ENCODE measurements at regions not wholly inside any gene's neighbourhood (a gene's known extent, or its start where the extent isn't known, plus 50 kb on each side); places are given as distances from the start of the nearest gene placed in this dataset.
"Not testable (repeated sequence)": the region's sequence is repeated elsewhere in the genome, so short reads cannot be mapped to it uniquely, and the experiment has no call there.

DNA sequence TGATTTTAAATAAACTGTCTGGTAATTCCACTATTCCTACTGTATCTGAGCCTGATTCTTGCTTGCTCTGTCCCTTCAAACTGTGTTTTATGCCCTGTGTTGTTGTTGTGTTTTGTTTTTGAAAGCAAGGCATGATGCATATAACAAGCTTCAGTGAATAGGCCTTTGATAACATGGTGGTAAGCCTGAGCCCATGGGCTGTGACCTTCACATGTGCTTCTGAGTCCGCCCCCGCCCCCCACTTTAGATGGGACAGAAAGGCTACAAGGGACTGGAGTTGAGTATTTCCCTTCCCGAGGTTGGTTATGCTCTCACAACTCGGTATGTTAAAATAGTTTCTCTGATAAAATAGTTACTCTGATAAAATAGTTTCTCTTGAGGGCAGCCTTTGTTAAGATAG, 119.0 kb upstream of the WNT7A start:
- H3K27ac Mint-ChIP-seq = no peak overlapping the region
- H3K4me3 Mint-ChIP-seq = no peak overlapping the region
- DNase-seq (ENCODE audit: low spot score) = no peak
- no peaks in the 10 kb centered on the region for H3K27me3 Mint-ChIP-seq (ENCODE audit: low read depth)
- H3K36me3 Mint-ChIP-seq (ENCODE audit: low read depth) = no peaks in the 10 kb centered on the region
- H3K9me3 Mint-ChIP-seq = peaks cover 5% of the 10 kb centered on the region
- no peaks in the 10 kb centered on the region for H3K4me1 Mint-ChIP-seq (ENCODE audit: low read depth)

- not testable (repeated sequence) for H3K36me3 Mint-ChIP-seq (ENCODE audit: low read depth); H3K9me3 Mint-ChIP-seq; H3K27me3 Mint-ChIP-seq (ENCODE audit: low read depth); DNase-seq (ENCODE audit: low spot score); H3K27ac Mint-ChIP-seq; H3K4me3 Mint-ChIP-seq; H3K4me1 Mint-ChIP-seq (ENCODE audit: low read depth)
Measured at GRCh38 chr3:13995216-13995615, 115.3 kb upstream of the WNT7A start.

GRCh38 chr3:13988925-13989324, 109.1 kb upstream of the WNT7A start:
- H3K4me1 Mint-ChIP-seq (ENCODE audit: low read depth); DNase-seq (ENCODE audit: low spot score); H3K4me3 Mint-ChIP-seq; H3K27ac Mint-ChIP-seq; H3K36me3 Mint-ChIP-seq (ENCODE audit: low read depth); H3K27me3 Mint-ChIP-seq (ENCODE audit: low read depth): not testable (repeated sequence)
- peaks cover 19% of the 10 kb centered on the region for H3K9me3 Mint-ChIP-seq

DNA sequence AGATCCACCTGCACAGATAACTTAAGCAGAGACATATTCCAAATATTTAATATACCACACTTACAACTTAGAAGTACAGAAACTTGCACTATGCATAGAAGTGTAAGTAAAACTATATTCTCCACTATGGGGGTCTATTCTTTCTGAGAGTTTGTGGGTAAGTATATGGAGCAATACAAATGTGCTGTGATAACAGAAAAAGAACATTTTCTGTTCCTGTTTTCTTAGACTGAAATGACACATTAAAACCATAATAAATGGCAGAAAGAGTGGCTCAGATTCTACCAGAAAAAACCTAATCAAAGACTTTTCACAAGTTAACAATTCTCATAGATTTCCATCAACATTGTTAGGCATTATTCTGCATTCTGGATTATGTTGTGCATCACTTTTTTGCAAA, 96.6 kb upstream of the WNT7A start:
- Mint-ChIP-seq H3K4me1 (ENCODE audit: low read depth) (no peaks in the 10 kb centered on the region), H3K36me3 (ENCODE audit: low read depth) (no peaks in the 10 kb centered on the region), H3K27me3 (ENCODE audit: low read depth) (no peaks in the 10 kb centered on the region), H3K27ac (no peak overlapping the region), H3K9me3 (peaks cover 23% of the 10 kb centered on the region), H3K4me3 (no peak overlapping the region)
- no peak for DNase-seq (ENCODE audit: low spot score)

DNA sequence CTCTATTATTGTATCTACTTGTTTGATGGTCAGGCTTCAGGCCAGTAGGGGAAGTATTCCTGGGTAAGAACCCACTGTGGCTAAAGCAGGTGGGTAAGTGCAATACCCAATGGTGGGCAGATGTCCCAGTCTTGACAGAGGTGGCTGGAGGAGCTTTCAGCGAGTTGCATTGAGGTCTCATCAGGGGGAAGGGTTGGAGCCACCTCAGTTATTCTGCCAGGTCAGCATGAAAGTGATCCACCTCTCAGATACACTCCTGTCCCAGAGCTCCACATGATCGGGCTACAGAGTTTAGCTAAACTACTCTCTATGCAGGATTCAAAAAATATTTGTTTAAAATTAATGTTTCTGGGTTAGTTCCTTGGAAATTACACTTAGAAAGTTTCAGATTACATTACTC, 95.8 kb upstream of the WNT7A start:
- H3K4me3 Mint-ChIP-seq = no peak overlapping the region

DNA sequence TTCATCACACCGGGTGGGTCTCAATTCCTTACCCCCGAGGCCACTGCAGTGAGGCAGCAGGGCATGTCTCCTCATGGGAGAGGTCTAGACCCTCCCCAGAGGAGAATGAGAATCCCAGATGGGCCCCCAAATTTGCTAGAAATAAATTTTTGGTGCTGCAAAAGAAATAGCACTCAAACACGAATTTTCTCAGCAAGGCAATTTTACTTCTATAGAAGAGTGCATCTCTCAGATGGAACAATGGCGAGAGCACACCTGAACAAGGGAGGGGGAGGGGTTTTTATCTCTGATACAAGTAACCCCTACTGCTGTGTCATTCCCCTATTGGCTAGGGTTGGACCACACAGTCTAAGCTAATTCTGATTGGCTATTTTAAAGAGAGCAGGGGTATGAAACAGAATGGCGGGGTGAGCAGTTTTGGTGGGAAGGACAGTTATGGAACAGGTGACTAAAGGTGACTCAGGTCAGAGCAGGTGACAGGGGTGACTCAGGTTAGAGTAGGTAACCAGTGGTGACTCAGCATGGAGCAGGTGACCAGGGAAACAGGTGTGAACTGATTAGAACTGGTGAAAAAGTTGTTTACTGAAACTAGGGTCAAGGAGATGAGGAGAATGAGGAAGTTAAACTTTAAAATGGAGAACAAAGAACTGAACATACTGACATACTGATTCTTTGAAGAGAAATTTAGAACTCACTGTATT, 93.0 kb upstream of the WNT7A start:
- Mint-ChIP-seq H3K4me3 (no peak overlapping the region), H3K36me3 (ENCODE audit: low read depth) (no peaks in the 10 kb centered on the region), H3K4me1 (ENCODE audit: low read depth) (no peaks in the 10 kb centered on the region), H3K9me3 (peaks cover 31% of the 10 kb centered on the region), H3K27ac (no peak overlapping the region), H3K27me3 (ENCODE audit: low read depth) (no peaks in the 10 kb centered on the region)
- no peak for DNase-seq (ENCODE audit: low spot score)

More for the DNA sequence above, 95.8 kb upstream of the WNT7A start:
- DNase-seq (ENCODE audit: low spot score) = no peak
- no peak overlapping the region for H3K27ac Mint-ChIP-seq
- H3K4me1 Mint-ChIP-seq (ENCODE audit: low read depth) = no peaks in the 10 kb centered on the region
- H3K27me3 Mint-ChIP-seq (ENCODE audit: low read depth) = no peaks in the 10 kb centered on the region
- H3K9me3 Mint-ChIP-seq = peaks cover 30% of the 10 kb centered on the region
- no peaks in the 10 kb centered on the region for H3K36me3 Mint-ChIP-seq (ENCODE audit: low read depth)

GRCh38 chr3:13966302-13966701, 86.4 kb upstream of the WNT7A start:
- H3K4me3 Mint-ChIP-seq = no peak overlapping the region
- no peak overlapping the region for H3K27ac Mint-ChIP-seq
- no peak for DNase-seq (ENCODE audit: low spot score)
- H3K9me3 Mint-ChIP-seq = peaks cover 7% of the 10 kb centered on the region
- no peaks in the 10 kb centered on the region for H3K36me3 Mint-ChIP-seq (ENCODE audit: low read depth)
- H3K27me3 Mint-ChIP-seq (ENCODE audit: low read depth) = no peaks in the 10 kb centered on the region
- peaks cover 4% of the 10 kb centered on the region for H3K4me1 Mint-ChIP-seq (ENCODE audit: low read depth)

- Mint-ChIP-seq H3K27ac (no peak overlapping the region), H3K4me1 (ENCODE audit: low read depth) (peaks cover 4% of the 10 kb centered on the region), H3K4me3 (no peak overlapping the region), H3K9me3 (no peaks in the 10 kb centered on the region), H3K36me3 (ENCODE audit: low read depth) (no peaks in the 10 kb centered on the region), H3K27me3 (ENCODE audit: low read depth) (no peaks in the 10 kb centered on the region)
- no peak for DNase-seq (ENCODE audit: low spot score)
Measured at GRCh38 chr3:13963137-13963886, 83.4 kb upstream of the WNT7A start.

- H3K4me1 Mint-ChIP-seq (ENCODE audit: low read depth) = no peaks in the 10 kb centered on the region
- no peak overlapping the region for H3K4me3 Mint-ChIP-seq
- H3K27ac Mint-ChIP-seq = no peak overlapping the region
- no peaks in the 10 kb centered on the region for H3K36me3 Mint-ChIP-seq (ENCODE audit: low read depth)
- peaks cover 11% of the 10 kb centered on the region for H3K9me3 Mint-ChIP-seq
- DNase-seq (ENCODE audit: low spot score) = no peak
- H3K27me3 Mint-ChIP-seq (ENCODE audit: low read depth) = no peaks in the 10 kb centered on the region
Measured at GRCh38 chr3:13954741-13955483, 75.0 kb upstream of the WNT7A start.

GRCh38 chr3:13954266-13954665, 74.4 kb upstream of the WNT7A start:
- Mint-ChIP-seq H3K9me3 (peaks cover 11% of the 10 kb centered on the region), H3K27ac (no peak overlapping the region), H3K27me3 (ENCODE audit: low read depth) (no peaks in the 10 kb centered on the region), H3K4me1 (ENCODE audit: low read depth) (no peaks in the 10 kb centered on the region), H3K36me3 (ENCODE audit: low read depth) (no peaks in the 10 kb centered on the region), H3K4me3 (no peak overlapping the region)
- DNase-seq (ENCODE audit: low spot score) = no peak

DNA sequence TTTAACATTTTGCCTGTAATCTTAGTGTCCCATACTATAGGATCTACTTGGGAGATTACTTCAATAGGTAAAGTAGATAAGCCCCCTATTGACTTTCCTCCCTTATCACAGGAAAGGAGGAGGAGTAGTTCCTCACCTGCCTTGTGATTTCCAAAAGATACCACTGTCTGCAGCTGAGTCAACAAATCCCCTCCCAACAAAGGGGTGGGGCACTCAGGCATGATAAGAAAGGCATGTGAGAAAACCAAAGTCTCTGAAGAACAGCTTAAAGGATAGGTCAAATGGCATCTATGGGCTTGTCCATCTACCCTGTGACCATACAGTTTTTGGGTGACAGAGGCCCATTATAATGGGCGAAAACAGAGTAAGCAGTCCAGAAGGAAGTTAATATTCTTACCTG, 71.3 kb upstream of the WNT7A start:
- no peak for DNase-seq (ENCODE audit: low spot score)
- Mint-ChIP-seq H3K27me3 (ENCODE audit: low read depth) (peaks cover 2% of the 10 kb centered on the region), H3K4me3 (no peak overlapping the region), H3K9me3 (peaks cover 8% of the 10 kb centered on the region), H3K4me1 (ENCODE audit: low read depth) (no peaks in the 10 kb centered on the region), H3K27ac (no peak overlapping the region), H3K36me3 (ENCODE audit: low read depth) (no peaks in the 10 kb centered on the region)

DNA sequence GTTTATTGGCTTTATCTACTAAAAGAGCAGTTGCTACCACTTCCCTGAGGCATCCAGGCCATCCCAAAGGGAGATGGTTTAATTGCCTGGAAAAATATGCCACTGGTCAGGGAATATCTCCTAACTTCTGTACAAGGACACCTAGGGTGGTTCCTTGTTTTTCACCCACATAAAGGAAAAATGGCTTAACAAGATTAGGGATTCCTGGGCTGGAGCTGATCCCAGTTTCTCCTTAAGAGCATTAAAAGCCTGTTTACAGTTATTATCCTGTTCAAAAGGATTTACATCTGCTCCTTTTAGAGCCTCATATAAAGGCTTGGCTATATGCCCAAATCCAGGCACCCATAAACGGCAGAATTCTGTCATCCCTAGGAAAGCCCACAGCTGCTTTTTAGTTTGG, 70.2 kb upstream of the WNT7A start:
- DNase-seq (ENCODE audit: low spot score) = no peak
- Mint-ChIP-seq H3K27ac (no peak overlapping the region), H3K4me1 (ENCODE audit: low read depth) (no peaks in the 10 kb centered on the region), H3K4me3 (no peak overlapping the region), H3K36me3 (ENCODE audit: low read depth) (no peaks in the 10 kb centered on the region), H3K9me3 (peaks cover 13% of the 10 kb centered on the region), H3K27me3 (ENCODE audit: low read depth) (peaks cover 2% of the 10 kb centered on the region)

GRCh38 chr3:13947912-13948311, 68.0 kb upstream of the WNT7A start:
- DNase-seq (ENCODE audit: low spot score) = no peak
- Mint-ChIP-seq H3K9me3 (peaks cover 28% of the 10 kb centered on the region), H3K27me3 (ENCODE audit: low read depth) (peaks cover 2% of the 10 kb centered on the region), H3K4me1 (ENCODE audit: low read depth) (no peaks in the 10 kb centered on the region), H3K4me3 (no peak overlapping the region), H3K36me3 (ENCODE audit: low read depth) (no peaks in the 10 kb centered on the region), H3K27ac (no peak overlapping the region)

- H3K9me3 Mint-ChIP-seq = peaks cover 8% of the 10 kb centered on the region
- H3K4me3 Mint-ChIP-seq = no peak overlapping the region
- no peaks in the 10 kb centered on the region for H3K27me3 Mint-ChIP-seq (ENCODE audit: low read depth)
- H3K27ac Mint-ChIP-seq = no peak overlapping the region
- no peaks in the 10 kb centered on the region for H3K36me3 Mint-ChIP-seq (ENCODE audit: low read depth)
- no peaks in the 10 kb centered on the region for H3K4me1 Mint-ChIP-seq (ENCODE audit: low read depth)
- no peak for DNase-seq (ENCODE audit: low spot score)
Measured at GRCh38 chr3:13939206-13939605, 59.3 kb upstream of the WNT7A start.
